Calu3 (cell line): ENCODE measurements at regions not wholly inside any gene's neighbourhood (a gene's known extent, or its start where the extent isn't known, plus 50 kb on each side); places are given as distances from the start of the nearest gene placed in this dataset.

Source experiments
- BruUV-seq: library from RNA; stranded (reverse); fragments of 400-500 nt; replicated peaks from 2 replicates; lab custom pipeline; 2021; lab: Mats Ljungman, UMichigan
- CTCF ChIA-PET: fragments of 300-600 bp; sonication (Branson Sonifier 250); formaldehyde crosslinking; loops from one replicate; lab custom pipeline; 2022; ENCODE audit warnings: antibody characterized with exemption; lab: Charles Lee
- DNase-seq: peaks from one replicate; pipeline ENCODE4 v3.0.0; 2022
- H3K27ac Mint-ChIP-seq: one replicate; pipeline ENCODE4 v1.8.0; 2022; ENCODE audit warnings: mixed read lengths; ENCODE audit not compliant: unreplicated experiment
- H3K27me3 Mint-ChIP-seq: one replicate; pipeline ENCODE4 v1.8.0; 2022; ENCODE audit warnings: mixed read lengths; ENCODE audit not compliant: unreplicated experiment
- H3K36me3 Mint-ChIP-seq: one replicate; pipeline ENCODE4 v1.8.0; 2022; ENCODE audit warnings: mild to moderate bottlenecking, moderate library complexity, mixed read lengths; ENCODE audit not compliant: insufficient read depth, unreplicated experiment
- H3K4me1 Mint-ChIP-seq: one replicate; pipeline ENCODE4 v1.8.0; 2022; ENCODE audit warnings: mild to moderate bottlenecking, low read depth, mixed read lengths; ENCODE audit not compliant: unreplicated experiment
- H3K4me3 Mint-ChIP-seq: one replicate; pipeline ENCODE4 v1.8.0; 2022; ENCODE audit warnings: mild to moderate bottlenecking, low read depth, moderate library complexity, mixed read lengths; ENCODE audit not compliant: unreplicated experiment
- H3K9me3 Mint-ChIP-seq: one replicate; pipeline ENCODE4 v1.8.0; 2022; ENCODE audit warnings: low read depth, mixed read lengths; ENCODE audit not compliant: unreplicated experiment
- intact Hi-C: fragments of 100-400 bp; cut with micrococcal nuclease; formaldehyde crosslinking; loops from one replicate; pipeline ENCODE4 v1.10.0; 2022; ENCODE audit not compliant: unreplicated experiment
- TF ChIP-seq, protein P1 (sequence below): fragments of 200-600 bp; IDR thresholded peaks from one replicate; pipeline ENCODE4 v1.8.0; 2022; ENCODE audit warnings: antibody characterized with exemption; ENCODE audit not compliant: unreplicated experiment

DNA sequence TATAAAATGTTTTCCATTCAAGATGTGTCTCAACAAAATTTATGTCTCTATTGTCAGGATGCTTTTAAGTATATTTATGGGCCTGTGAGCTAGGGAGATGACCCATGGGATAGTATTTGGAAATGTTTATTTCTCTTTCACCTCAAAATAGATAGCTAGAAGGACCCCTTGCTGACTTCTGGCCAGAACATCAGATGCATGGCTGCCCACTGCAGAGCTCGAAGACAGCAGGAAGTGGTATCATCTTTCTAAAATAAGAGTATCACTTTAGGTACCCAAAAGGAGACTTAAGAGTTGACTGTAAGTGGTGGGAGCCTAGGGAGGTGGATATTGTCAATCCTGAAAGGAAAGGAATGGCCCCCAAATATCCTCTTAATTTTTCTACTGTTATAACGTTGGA, 264.4 kb downstream of the NEBL start:
- no peak overlapping the region for H3K27ac Mint-ChIP-seq
- CTCF ChIA-PET, result no interaction called here
- BruUV-seq, result no TSS peak
- H3K9me3 Mint-ChIP-seq, result peaks cover 9% of the 10 kb centered on the region
- no peaks in the 10 kb centered on the region for H3K27me3 Mint-ChIP-seq
- H3K4me1 Mint-ChIP-seq, result no peaks in the 10 kb centered on the region
- no peak for DNase-seq
- H3K4me3 Mint-ChIP-seq, result no peak overlapping the region
- no peaks in the 10 kb centered on the region for H3K36me3 Mint-ChIP-seq
- TF ChIP-seq, protein P1, sequence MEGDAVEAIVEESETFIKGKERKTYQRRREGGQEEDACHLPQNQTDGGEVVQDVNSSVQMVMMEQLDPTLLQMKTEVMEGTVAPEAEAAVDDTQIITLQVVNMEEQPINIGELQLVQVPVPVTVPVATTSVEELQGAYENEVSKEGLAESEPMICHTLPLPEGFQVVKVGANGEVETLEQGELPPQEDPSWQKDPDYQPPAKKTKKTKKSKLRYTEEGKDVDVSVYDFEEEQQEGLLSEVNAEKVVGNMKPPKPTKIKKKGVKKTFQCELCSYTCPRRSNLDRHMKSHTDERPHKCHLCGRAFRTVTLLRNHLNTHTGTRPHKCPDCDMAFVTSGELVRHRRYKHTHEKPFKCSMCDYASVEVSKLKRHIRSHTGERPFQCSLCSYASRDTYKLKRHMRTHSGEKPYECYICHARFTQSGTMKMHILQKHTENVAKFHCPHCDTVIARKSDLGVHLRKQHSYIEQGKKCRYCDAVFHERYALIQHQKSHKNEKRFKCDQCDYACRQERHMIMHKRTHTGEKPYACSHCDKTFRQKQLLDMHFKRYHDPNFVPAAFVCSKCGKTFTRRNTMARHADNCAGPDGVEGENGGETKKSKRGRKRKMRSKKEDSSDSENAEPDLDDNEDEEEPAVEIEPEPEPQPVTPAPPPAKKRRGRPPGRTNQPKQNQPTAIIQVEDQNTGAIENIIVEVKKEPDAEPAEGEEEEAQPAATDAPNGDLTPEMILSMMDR, result no peak
- intact Hi-C loops, result no loop called here

DNA sequence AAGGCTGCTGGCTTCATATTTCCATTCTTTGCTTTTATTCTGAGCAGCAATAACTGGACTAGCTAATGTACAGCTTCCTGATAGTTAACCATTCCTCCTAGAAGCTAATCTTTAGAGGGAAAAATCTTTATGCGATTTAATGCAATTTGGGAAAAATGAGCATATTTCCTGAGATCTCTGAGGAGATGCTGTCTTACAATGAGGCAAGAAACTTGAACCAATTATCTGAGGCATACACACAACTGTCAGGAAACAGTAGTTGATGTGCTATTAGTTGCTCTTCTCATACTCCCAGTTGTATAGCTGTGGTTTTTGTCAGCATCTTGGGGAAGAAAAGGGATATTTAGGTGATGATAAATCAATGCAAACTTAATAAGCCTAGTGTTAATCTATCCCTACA, 265.9 kb downstream of the NEBL start:
- TF ChIP-seq, protein P1, result no peak
- no peaks in the 10 kb centered on the region for H3K36me3 Mint-ChIP-seq
- no TSS peak for BruUV-seq
- DNase-seq, result no peak
- no peaks in the 10 kb centered on the region for H3K27me3 Mint-ChIP-seq
- no peak overlapping the region for H3K27ac Mint-ChIP-seq
- no peaks in the 10 kb centered on the region for H3K4me1 Mint-ChIP-seq
- H3K9me3 Mint-ChIP-seq, result no peaks in the 10 kb centered on the region
- CTCF ChIA-PET, result interaction anchor here (0.6 kb wide), 1 partner anchor 1136 kb away, joined by 4 read pairs; no protein-coding TSS in a partner anchor
- H3K4me3 Mint-ChIP-seq, result no peak overlapping the region
- intact Hi-C loops, result no loop called here

DNA sequence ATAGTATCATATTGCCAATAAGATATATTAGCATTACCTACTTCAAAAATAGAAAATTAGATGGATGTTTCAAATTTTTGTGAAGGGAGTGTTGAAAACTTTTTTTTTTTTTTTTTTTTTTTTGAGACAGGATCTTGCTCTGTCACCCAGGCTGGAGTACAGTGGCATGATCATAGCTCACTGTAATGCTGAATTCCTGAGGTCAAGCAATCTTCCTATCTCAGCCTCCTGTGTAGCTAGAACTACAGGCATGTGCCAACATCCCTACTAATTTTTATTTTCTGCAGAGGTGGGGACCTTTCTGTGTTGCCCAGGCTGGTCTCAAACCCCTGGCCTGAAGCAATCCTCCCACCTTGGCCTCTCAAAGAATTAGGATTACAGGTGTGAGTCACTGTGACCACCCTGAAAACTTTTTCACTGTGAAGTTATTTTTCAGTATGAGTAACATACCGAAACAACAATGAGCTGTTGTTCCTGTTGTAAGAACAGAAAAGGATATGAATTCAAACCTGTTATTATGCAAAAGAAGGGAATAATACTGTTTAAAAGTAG, 266.9 kb downstream of the NEBL start:
- no peaks in the 10 kb centered on the region for H3K9me3 Mint-ChIP-seq
- no peaks in the 10 kb centered on the region for H3K36me3 Mint-ChIP-seq
- intact Hi-C loops, result no loop called here
- no peak overlapping the region for H3K4me3 Mint-ChIP-seq
- no peaks in the 10 kb centered on the region for H3K27me3 Mint-ChIP-seq
- CTCF ChIA-PET, result no interaction called here
- H3K4me1 Mint-ChIP-seq, result no peaks in the 10 kb centered on the region
- no peak overlapping the region for H3K27ac Mint-ChIP-seq
- no peak for DNase-seq
- TF ChIP-seq, protein P1, result no peak
- BruUV-seq, result no TSS peak

DNA sequence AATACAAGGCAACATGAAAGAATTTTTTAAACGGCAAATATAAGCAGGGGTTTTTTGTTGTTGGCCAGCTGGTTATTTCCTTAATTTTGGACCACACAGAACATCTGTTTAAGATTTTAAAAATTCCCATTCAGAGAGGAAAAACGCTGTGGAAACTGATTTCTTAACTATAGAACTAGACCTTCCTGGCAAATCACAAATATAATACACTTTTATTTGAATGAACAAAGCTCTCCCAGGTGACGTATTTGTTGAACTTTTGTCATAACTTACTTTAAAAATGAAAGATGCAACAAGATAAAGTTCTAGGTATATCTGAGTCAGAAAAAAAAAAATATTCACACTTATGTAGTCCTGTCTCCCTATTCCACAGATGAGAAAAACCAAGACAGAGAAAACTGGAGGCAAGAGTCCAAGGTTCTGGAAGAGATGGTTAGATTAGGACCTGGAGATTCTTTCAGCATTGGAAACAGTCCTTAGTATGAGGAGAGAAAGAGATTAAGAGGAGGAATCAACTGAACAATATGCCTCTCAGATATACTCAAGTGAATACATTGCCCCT, 269.1 kb downstream of the NEBL start:
- intact Hi-C loops, result no loop called here
- no peaks in the 10 kb centered on the region for H3K4me1 Mint-ChIP-seq
- BruUV-seq, result no TSS peak

More for the DNA sequence above, 269.1 kb downstream of the NEBL start:
- Mint-ChIP-seq H3K36me3 (no peaks in the 10 kb centered on the region), H3K9me3 (peaks cover 3% of the 10 kb centered on the region), H3K27me3 (no peaks in the 10 kb centered on the region), H3K27ac (no peak overlapping the region), H3K4me3 (no peak overlapping the region)
- no peak for DNase-seq
- CTCF ChIA-PET, result no interaction called here
- TF ChIP-seq, protein P1, result no peak
